OCI-LY1 (cell line): ENCODE measurements at regions not wholly inside any gene's neighbourhood (a gene's known extent, or its start where the extent isn't known, plus 50 kb on each side); places are given as distances from the start of the nearest gene placed in this dataset.

Experiments
- CTCF ChIP-seq: fragments of 200-600 bp; sonication (generic), shearing (Covaris generic); IDR thresholded peaks from 2 replicates; pipeline ENCODE4 v1.5.1; 2017; ENCODE audit warnings: mild to moderate bottlenecking, antibody characterized with exemption, low read length, moderate library complexity, mixed read lengths
- EZH2 ChIP-seq: fragments of 200-600 bp; sonication (generic), shearing (Covaris generic); IDR thresholded peaks from 2 replicates; pipeline ENCODE4 v1.8.0; 2017; ENCODE audit warnings: borderline replicate concordance, mixed run types, mild to moderate bottlenecking, antibody characterized with exemption, low read length, moderate library complexity, mixed read lengths

- TF ChIP-seq EZH2 (no peak), CTCF (no peak)
These were observed 443.0 kb downstream of the SIPA1L2 start for GRCh38 chr1:232186931-232187330.
